Chondrocyte (in vitro differentiated cells): ENCODE measurements at regions not wholly inside any gene's neighbourhood (a gene's known extent, or its start where the extent isn't known, plus 50 kb on each side); places are given as distances from the start of the nearest gene placed in this dataset.

Experiments used
- DNase-seq: peaks from one replicate; pipeline ENCODE4 v3.0.0; 2021; ENCODE audit warnings: mixed read lengths, low spot score
- H3K27ac Mint-ChIP-seq: one replicate; pipeline ENCODE4 v1.8.0; 2021; ENCODE audit warnings: mild to moderate bottlenecking, moderate library complexity, mixed read lengths; ENCODE audit not compliant: unreplicated experiment
- H3K27me3 Mint-ChIP-seq: 2 replicates; pipeline ENCODE4 v1.8.0; 2021; ENCODE audit warnings: low read depth, mixed read lengths
- H3K36me3 Mint-ChIP-seq: 2 replicates; pipeline ENCODE4 v1.8.0; 2021; ENCODE audit warnings: low read depth, mixed read lengths
- H3K4me1 Mint-ChIP-seq: 2 replicates; pipeline ENCODE4 v1.8.0; 2021; ENCODE audit warnings: low read depth, mild to moderate bottlenecking, mixed read lengths
- H3K4me3 Mint-ChIP-seq: one replicate; pipeline ENCODE4 v1.8.0; 2021; ENCODE audit warnings: mild to moderate bottlenecking, moderate library complexity, mixed read lengths; ENCODE audit not compliant: unreplicated experiment
- H3K9me3 Mint-ChIP-seq: 2 replicates; pipeline ENCODE4 v1.8.0; 2021; ENCODE audit warnings: low read depth, mixed read lengths
- TF ChIP-seq, protein P1 (sequence below): fragments of 200-600 bp; sonication (generic); IDR thresholded peaks from 2 replicates; pipeline ENCODE4 v1.5.0; 2021; ENCODE audit warnings: antibody characterized with exemption, mild to moderate bottlenecking, moderate library complexity

DNA sequence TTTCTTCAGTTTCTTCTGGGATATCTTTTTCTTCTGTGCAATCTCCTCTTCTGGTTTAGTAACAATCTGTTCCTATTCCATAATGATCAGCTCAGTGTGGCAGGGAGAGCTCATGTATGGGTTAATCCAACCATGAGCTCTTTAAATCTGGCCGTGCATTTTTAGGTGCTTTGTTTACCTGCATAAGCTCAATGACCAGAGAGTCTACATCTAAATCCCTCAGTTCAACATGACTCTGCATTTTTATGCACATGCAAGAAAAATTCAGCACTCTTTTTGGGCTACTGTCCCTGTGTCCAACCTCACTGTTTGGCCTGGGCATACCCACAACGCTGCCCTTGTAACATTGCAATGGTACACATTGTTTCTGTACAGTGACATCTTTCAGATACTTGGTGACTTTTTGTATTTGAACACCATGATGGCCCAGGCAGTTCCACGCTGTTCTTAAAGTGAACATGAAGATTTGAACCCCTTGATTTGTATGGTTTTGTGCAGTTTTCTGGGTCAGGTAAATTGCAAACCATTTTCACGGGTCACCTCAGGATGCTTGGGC is 243.3 kb upstream of the SRRM4 start:
- H3K36me3 Mint-ChIP-seq, result no peaks in the 10 kb centered on the region
- H3K27me3 Mint-ChIP-seq, result no peaks in the 10 kb centered on the region
- no peak for DNase-seq
- H3K4me1 Mint-ChIP-seq, result no peaks in the 10 kb centered on the region
- H3K27ac Mint-ChIP-seq, result no peak overlapping the region
- TF ChIP-seq, protein P1, sequence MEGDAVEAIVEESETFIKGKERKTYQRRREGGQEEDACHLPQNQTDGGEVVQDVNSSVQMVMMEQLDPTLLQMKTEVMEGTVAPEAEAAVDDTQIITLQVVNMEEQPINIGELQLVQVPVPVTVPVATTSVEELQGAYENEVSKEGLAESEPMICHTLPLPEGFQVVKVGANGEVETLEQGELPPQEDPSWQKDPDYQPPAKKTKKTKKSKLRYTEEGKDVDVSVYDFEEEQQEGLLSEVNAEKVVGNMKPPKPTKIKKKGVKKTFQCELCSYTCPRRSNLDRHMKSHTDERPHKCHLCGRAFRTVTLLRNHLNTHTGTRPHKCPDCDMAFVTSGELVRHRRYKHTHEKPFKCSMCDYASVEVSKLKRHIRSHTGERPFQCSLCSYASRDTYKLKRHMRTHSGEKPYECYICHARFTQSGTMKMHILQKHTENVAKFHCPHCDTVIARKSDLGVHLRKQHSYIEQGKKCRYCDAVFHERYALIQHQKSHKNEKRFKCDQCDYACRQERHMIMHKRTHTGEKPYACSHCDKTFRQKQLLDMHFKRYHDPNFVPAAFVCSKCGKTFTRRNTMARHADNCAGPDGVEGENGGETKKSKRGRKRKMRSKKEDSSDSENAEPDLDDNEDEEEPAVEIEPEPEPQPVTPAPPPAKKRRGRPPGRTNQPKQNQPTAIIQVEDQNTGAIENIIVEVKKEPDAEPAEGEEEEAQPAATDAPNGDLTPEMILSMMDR, result no peak
- peaks cover 16% of the 10 kb centered on the region for H3K9me3 Mint-ChIP-seq
- no peak overlapping the region for H3K4me3 Mint-ChIP-seq

DNA sequence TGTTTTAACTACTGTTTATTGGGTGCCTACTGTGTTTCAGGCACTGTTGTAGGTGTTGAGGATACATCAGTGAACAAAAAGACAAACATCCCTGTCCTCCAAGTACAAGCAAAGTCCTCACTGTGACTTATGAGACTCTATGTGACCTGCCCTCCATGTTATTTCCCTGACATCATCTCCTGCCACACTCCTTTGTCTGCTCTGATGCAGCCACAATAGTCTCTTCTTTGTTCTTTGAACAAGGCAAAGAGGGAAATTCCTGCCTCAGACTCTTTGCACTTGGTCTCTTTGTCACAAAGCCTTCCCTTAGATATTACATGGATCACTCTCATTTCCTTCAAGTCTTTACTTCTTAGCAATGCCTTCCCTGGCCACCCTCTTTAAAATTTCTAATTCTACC is 240.1 kb upstream of the SRRM4 start:
- Mint-ChIP-seq H3K27me3 (no peaks in the 10 kb centered on the region), H3K9me3 (peaks cover 19% of the 10 kb centered on the region), H3K27ac (no peak overlapping the region), H3K4me3 (no peak overlapping the region), H3K36me3 (no peaks in the 10 kb centered on the region), H3K4me1 (no peaks in the 10 kb centered on the region)
- TF ChIP-seq, protein P1, result no peak
- no peak for DNase-seq

DNA sequence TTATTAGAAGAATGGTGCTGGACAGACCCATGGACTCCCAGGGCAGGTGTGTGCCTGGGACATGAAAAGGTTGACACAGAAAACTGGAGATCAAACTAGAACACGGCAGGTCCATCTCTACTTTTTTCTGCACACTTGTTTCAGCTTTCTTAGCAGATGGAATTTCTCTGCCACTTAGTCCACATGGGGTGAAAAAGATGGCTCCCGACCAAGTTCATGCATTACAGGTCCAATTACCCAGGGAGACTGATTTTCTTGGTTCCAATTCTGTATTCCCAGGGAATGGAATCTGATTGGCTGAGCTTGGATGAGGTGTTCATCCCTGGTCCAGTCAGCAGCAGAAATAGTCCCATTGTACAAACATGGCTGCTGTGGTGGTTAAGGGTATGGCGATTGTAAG is 238.9 kb upstream of the SRRM4 start:
- H3K4me1 Mint-ChIP-seq, result no peaks in the 10 kb centered on the region
- H3K4me3 Mint-ChIP-seq, result no peak overlapping the region
- peaks cover 16% of the 10 kb centered on the region for H3K9me3 Mint-ChIP-seq
- TF ChIP-seq, protein P1, result no peak
- H3K27ac Mint-ChIP-seq, result no peak overlapping the region
- DNase-seq, result no peak
- no peaks in the 10 kb centered on the region for H3K36me3 Mint-ChIP-seq
- no peaks in the 10 kb centered on the region for H3K27me3 Mint-ChIP-seq

DNA sequence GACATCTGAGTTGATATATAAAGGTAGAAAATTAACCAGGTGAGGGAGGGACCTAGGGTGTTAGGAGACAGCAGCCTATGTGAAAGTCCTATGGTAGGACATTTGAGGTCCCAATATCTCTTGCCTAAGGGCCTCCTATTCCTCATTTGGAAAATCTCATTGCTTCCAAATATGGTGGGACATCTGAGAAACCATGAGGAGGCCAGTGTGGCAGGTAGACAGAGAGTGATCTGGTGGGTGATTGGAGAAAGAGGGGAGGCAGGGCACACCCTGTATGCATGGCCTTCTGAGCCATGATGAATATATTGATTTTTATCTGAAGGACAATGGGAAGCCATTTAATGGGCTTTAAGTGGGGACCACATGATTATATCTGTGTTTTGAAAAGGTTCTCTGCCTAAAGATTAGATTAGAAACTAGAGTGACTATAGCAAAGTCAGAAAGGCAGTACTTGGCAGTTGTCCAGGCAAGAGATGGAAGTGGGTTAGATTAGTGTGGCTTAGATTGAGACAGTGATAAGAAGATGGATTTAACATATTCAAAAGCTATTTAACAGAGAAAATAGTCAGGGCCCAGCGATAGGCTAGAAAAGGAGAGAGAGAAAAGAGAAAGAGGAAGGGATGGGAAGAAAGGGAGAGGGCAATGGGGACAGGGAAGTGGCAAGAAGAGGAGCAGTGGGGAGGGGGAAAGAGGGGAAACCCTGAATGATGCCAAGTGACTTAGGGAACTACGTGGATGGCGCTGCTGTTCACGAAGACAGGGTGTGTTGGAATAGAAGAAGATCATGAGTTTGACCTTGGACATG is 237.2 kb upstream of the SRRM4 start:
- no peaks in the 10 kb centered on the region for H3K36me3 Mint-ChIP-seq
- peaks cover 10% of the 10 kb centered on the region for H3K9me3 Mint-ChIP-seq
- H3K27ac Mint-ChIP-seq, result no peak overlapping the region
- H3K27me3 Mint-ChIP-seq, result no peaks in the 10 kb centered on the region
- H3K4me3 Mint-ChIP-seq, result no peak overlapping the region
- no peak for DNase-seq
- TF ChIP-seq, protein P1, result no peak
- H3K4me1 Mint-ChIP-seq, result no peaks in the 10 kb centered on the region

DNA sequence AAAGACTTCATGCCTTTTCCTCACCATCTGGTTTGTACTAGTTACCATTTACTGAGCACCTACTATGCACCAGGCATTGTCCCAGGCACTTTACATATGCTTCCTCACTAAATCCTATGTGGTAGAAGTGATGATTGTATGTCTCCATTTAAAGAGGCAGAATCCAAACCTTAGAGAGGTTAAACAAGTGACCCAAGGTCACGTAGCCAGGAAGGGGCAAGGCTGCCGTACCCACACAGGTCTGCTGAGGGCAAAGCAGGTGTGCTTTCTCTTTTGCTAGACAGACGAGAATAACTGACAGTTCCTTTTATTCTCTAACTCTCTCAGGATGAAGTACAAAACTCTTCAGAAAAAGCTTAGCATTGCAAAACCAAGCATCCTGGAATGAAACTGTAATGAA is 235.2 kb upstream of the SRRM4 start:
- Mint-ChIP-seq H3K36me3 (no peaks in the 10 kb centered on the region), H3K27me3 (no peaks in the 10 kb centered on the region), H3K4me1 (no peaks in the 10 kb centered on the region), H3K4me3 (no peak overlapping the region), H3K27ac (no peak overlapping the region), H3K9me3 (peaks cover 11% of the 10 kb centered on the region)
- TF ChIP-seq, protein P1, result no peak
- DNase-seq, result no peak
